Osteoblast (primary cell): ENCODE measurements at regions not wholly inside any gene's neighbourhood (a gene's known extent, or its start where the extent isn't known, plus 50 kb on each side); places are given as distances from the start of the nearest gene placed in this dataset.

Experiments used
- DNase-seq: peaks from one replicate; pipeline ENCODE4 v3.0.0; 2011; ENCODE audit warnings: low spot score, mixed read lengths; ENCODE audit not compliant: insufficient read length; ENCODE audit errors: missing footprints
- H2AFZ ChIP-seq: 2 replicates; pipeline ENCODE4 v1.6.0; 2011; ENCODE audit warnings: mild to moderate bottlenecking, low read length
- H3K27ac ChIP-seq: 2 replicates; pipeline ENCODE4 v1.5.1; 2011; ENCODE audit warnings: mild to moderate bottlenecking, low read depth, low read length, moderate library complexity
- H3K27me3 ChIP-seq: 2 replicates; pipeline ENCODE4 v1.6.0; 2012; ENCODE audit warnings: mild to moderate bottlenecking, control low read depth, inconsistent platforms, low read length, moderate library complexity; ENCODE audit not compliant: insufficient read depth
- H3K36me3 ChIP-seq: 2 replicates; pipeline ENCODE4 v1.5.1; 2011; ENCODE audit warnings: mild to moderate bottlenecking, low read length, control low read depth, moderate library complexity; ENCODE audit not compliant: insufficient read depth
- H3K4me1 ChIP-seq: 2 replicates; pipeline ENCODE4 v1.5.1; 2011; ENCODE audit warnings: mild to moderate bottlenecking, low read length, control low read depth, moderate library complexity; ENCODE audit not compliant: insufficient read depth
- H3K4me2 ChIP-seq: 2 replicates; pipeline ENCODE4 v1.6.0; 2011; ENCODE audit warnings: mild to moderate bottlenecking, low read length; ENCODE audit not compliant: insufficient read depth
- H3K4me3 ChIP-seq: fragments of 200-600 bp; sonication (generic); 3 replicates; pipeline ENCODE4 v1.5.1; 2012; ENCODE audit warnings: mild to moderate bottlenecking, low read length, inconsistent platforms; ENCODE audit not compliant: insufficient read depth
- H3K79me2 ChIP-seq: 2 replicates; pipeline ENCODE4 v1.6.0; 2012; ENCODE audit warnings: mild to moderate bottlenecking, low read length, control low read depth, inconsistent platforms; ENCODE audit not compliant: insufficient read depth
- H3K9me3 ChIP-seq: 2 replicates; pipeline ENCODE4 v1.5.1; 2011; ENCODE audit warnings: low read depth, low read length, control low read depth
- H4K20me1 ChIP-seq: 2 replicates; pipeline ENCODE4 v1.6.0; 2012; ENCODE audit warnings: mild to moderate bottlenecking, low read length, control low read depth; ENCODE audit not compliant: insufficient read depth
- CTCF ChIP-seq: IDR thresholded peaks from 2 replicates; pipeline ENCODE4 v1.5.1; 2011; ENCODE audit warnings: mild to moderate bottlenecking, low read depth, low read length, moderate library complexity; ENCODE audit errors: extremely low read depth

- Histone ChIP-seq H3K79me2 (no peaks in the 10 kb centered on the region), H3K4me3 (no peak overlapping the region), H3K4me1 (peaks cover 11% of the 10 kb centered on the region), H4K20me1 (no peaks in the 10 kb centered on the region), H3K36me3 (no peaks in the 10 kb centered on the region), H3K4me2 (no peak overlapping the region), H2AFZ (no peak overlapping the region), H3K27me3 (peaks cover 12% of the 10 kb centered on the region), H3K9me3 (no peaks in the 10 kb centered on the region), H3K27ac (no peak overlapping the region)
- no peak for TF ChIP-seq CTCF
- DNase-seq, result no peak
These were observed 235.1 kb upstream of the CACNA2D1 start for GRCh38 chr7:82678716-82679115.

GRCh38 chr7:82678259-82678658, 234.7 kb upstream of the CACNA2D1 start:
- Histone ChIP-seq H3K4me3 (no peak overlapping the region), H3K27ac (no peak overlapping the region), H3K79me2 (no peaks in the 10 kb centered on the region), H2AFZ (no peak overlapping the region), H3K4me2 (no peak overlapping the region), H3K9me3 (no peaks in the 10 kb centered on the region), H3K36me3 (no peaks in the 10 kb centered on the region), H4K20me1 (no peaks in the 10 kb centered on the region), H3K27me3 (peaks cover 12% of the 10 kb centered on the region), H3K4me1 (peaks cover 11% of the 10 kb centered on the region)
- TF ChIP-seq CTCF, result no peak
- DNase-seq, result no peak

GRCh38 chr7:82677493-82677892, 233.9 kb upstream of the CACNA2D1 start:
- Histone ChIP-seq H3K27me3 (peaks cover 10% of the 10 kb centered on the region), H3K9me3 (no peaks in the 10 kb centered on the region)
- no peak for TF ChIP-seq CTCF

GRCh38 chr7:82676777-82677463, 233.3 kb upstream of the CACNA2D1 start:
- Histone ChIP-seq H3K4me2 (no peak overlapping the region), H3K27me3 (peaks cover 13% of the 10 kb centered on the region)

More at GRCh38 chr7:82677493-82677892, 233.9 kb upstream of the CACNA2D1 start:
- Histone ChIP-seq H3K79me2 (no peaks in the 10 kb centered on the region), H3K27ac (no peak overlapping the region), H3K4me2 (no peak overlapping the region), H3K36me3 (no peaks in the 10 kb centered on the region), H4K20me1 (no peaks in the 10 kb centered on the region), H3K4me3 (no peak overlapping the region), H2AFZ (no peak overlapping the region), H3K4me1 (peaks cover 11% of the 10 kb centered on the region)
- DNase-seq, result no peak

More at GRCh38 chr7:82676777-82677463, 233.3 kb upstream of the CACNA2D1 start:
- H4K20me1 ChIP-seq, result no peaks in the 10 kb centered on the region
- DNase-seq, result no peak
- H3K36me3 ChIP-seq, result no peaks in the 10 kb centered on the region
- no peak overlapping the region for H3K4me3 ChIP-seq
- H2AFZ ChIP-seq, result no peak overlapping the region
- no peaks in the 10 kb centered on the region for H3K9me3 ChIP-seq
- no peak for TF ChIP-seq CTCF
- no peak overlapping the region for H3K27ac ChIP-seq
- H3K79me2 ChIP-seq, result no peaks in the 10 kb centered on the region
- peaks cover 11% of the 10 kb centered on the region for H3K4me1 ChIP-seq
